ENCODE measurements at regions not wholly inside any gene's neighbourhood (a gene's known extent, or its start where the extent isn't known, plus 50 kb on each side); places are given as distances from the start of the nearest gene placed in this dataset.

GRCh38 chr4:55018978-55019377 is 106.4 kb downstream of the KDR start:
- TF ChIP-seq CTCF (IDR thresholded peaks at IDR 0.05; ENCODE audit: low read length) (no peak), EZH2 (IDR thresholded peaks at IDR 0.05; ENCODE audit: borderline replicate concordance, low read length) (no peak)
